ENCODE measurements at regions not wholly inside any gene's neighbourhood (a gene's known extent, or its start where the extent isn't known, plus 50 kb on each side); places are given as distances from the start of the nearest gene placed in this dataset.

GRCh38 chr2:134153294-134153880 is 100.5 kb upstream of the MGAT5 start:
- peaks cover 7 to 25% (median 12%) of the 10 kb centered on the region in 3 experiments; a peak in 6 of 7 replicates for H3K36me3 Mint-ChIP-seq (ENCODE audit: insufficient read depth in 1 of 3, low read depth in 3 of 3)
- Histone ChIP-seq H4K91ac (ENCODE audit: insufficient read length, low read depth, low read length) (no peak overlapping the region), H3K56ac (ENCODE audit: insufficient read length, low read depth, low read length) (no peak overlapping the region), H3K14ac (ENCODE audit: insufficient read depth, low read length) (no peak overlapping the region), H4K20me1 (ENCODE audit: control insufficient read depth, insufficient read depth, insufficient read length) (no peaks in the 10 kb centered on the region), H3K79me2 (ENCODE audit: insufficient read depth, low read length) (0 out of 2 replicates have a peak, but pooled peaks cover 3% of the 10 kb centered on the region), H4K5ac (ENCODE audit: insufficient read length, low read depth, low read length) (no peak overlapping the region), H4K8ac (replicated peaks; ENCODE audit: insufficient read length, low read depth, low read length) (no peak overlapping the region), H2BK12ac (ENCODE audit: insufficient read length, low read depth, low read length) (no peak overlapping the region), H2BK15ac (ENCODE audit: low read depth, low read length) (no peak overlapping the region), H2BK20ac (ENCODE audit: low read depth, low read length, poor library complexity, severe bottlenecking) (no peak overlapping the region), H2BK120ac (ENCODE audit: low read depth, low read length, poor library complexity, severe bottlenecking) (no peak overlapping the region), H3K79me1 (ENCODE audit: insufficient read depth, low read depth, low read length, poor library complexity, severe bottlenecking) (peaks cover 9% of the 10 kb centered on the region), H3K27ac (ENCODE audit: insufficient read length, low read depth, low read length) (no peak overlapping the region), H3K23me2 (ENCODE audit: insufficient read length, low read depth, low read length, poor library complexity, severe bottlenecking) (no peaks in the 10 kb centered on the region), H3K4me1 (ENCODE audit: insufficient read depth, low read length) (no peaks in the 10 kb centered on the region), H3K4ac (ENCODE audit: low read depth, low read length) (no peak overlapping the region), H2AFZ (ENCODE audit: low read length) (no peak overlapping the region), H3K18ac (ENCODE audit: insufficient read length, low read depth, low read length) (no peak overlapping the region), H3K4me2 (ENCODE audit: insufficient read depth, insufficient read length, low read length) (no peak overlapping the region), H3K23ac (ENCODE audit: insufficient read length, low read depth, low read length) (no peak overlapping the region), H2BK5ac (ENCODE audit: insufficient read length, low read length) (no peak overlapping the region), H2AK5ac (ENCODE audit: insufficient read length, low read length) (no peak overlapping the region), H3K27me3 (ENCODE audit: insufficient read depth, low read length) (no peaks in the 10 kb centered on the region), H3K9me3 (ENCODE audit: control insufficient read depth, low read depth, low read length) (no peaks in the 10 kb centered on the region), H3K9ac (ENCODE audit: extremely low read depth, insufficient read length, low read length) (no peak overlapping the region), H3T11ph (ENCODE audit: low read length) (no peak overlapping the region)
- WGBS (ENCODE audit: extremely low coverage, insufficient read length, low lambda C conversion rate), result no CpG with 5 or more reads among the region's 7 CpGs
- H3K27ac Mint-ChIP-seq, result peak overlapping the region in 1 of 3 experiments; percentile 22; a peak in 1 of 7 replicates
- TF ChIP-seq CTCF (conservative IDR thresholded peaks at IDR 0.05), result no peak
- H3K27me3 Mint-ChIP-seq (ENCODE audit: low read depth), result no peaks in the 10 kb centered on the region
- peaks cover 0 to 4% of the 10 kb centered on the region in 2 experiments; a peak in 2 of 5 replicates for H3K9me3 Mint-ChIP-seq
- H3K4me3 Mint-ChIP-seq, result no peak overlapping the region
- no peak for DNase-seq
- peaks cover 25 to 30% of the 10 kb centered on the region in 2 experiments for H3K4me1 Mint-ChIP-seq
